ENCODE measurements at regions not wholly inside any gene's neighbourhood (a gene's known extent, or its start where the extent isn't known, plus 50 kb on each side); places are given as distances from the start of the nearest gene placed in this dataset.

DNA sequence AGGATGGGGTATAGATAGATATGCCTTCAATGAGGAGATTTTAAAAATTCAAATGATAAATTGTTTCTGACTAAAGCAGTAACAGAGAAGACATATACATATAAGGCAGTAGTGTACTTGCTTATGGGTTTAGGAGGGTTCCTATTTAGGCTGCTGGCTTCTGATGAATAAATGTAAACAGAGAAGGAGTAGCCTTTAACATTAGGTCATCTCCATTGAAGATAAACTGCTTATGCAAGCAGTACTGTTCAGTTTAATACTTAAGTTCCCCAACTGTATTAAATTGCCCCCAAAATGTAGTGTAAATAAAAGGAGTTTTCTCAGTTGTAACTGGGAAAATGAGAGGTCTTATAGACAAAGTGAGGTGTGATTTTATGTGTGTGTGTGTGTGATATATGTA, 217.7 kb upstream of the TMEFF2 start:
- TF ChIP-seq, protein P1, sequence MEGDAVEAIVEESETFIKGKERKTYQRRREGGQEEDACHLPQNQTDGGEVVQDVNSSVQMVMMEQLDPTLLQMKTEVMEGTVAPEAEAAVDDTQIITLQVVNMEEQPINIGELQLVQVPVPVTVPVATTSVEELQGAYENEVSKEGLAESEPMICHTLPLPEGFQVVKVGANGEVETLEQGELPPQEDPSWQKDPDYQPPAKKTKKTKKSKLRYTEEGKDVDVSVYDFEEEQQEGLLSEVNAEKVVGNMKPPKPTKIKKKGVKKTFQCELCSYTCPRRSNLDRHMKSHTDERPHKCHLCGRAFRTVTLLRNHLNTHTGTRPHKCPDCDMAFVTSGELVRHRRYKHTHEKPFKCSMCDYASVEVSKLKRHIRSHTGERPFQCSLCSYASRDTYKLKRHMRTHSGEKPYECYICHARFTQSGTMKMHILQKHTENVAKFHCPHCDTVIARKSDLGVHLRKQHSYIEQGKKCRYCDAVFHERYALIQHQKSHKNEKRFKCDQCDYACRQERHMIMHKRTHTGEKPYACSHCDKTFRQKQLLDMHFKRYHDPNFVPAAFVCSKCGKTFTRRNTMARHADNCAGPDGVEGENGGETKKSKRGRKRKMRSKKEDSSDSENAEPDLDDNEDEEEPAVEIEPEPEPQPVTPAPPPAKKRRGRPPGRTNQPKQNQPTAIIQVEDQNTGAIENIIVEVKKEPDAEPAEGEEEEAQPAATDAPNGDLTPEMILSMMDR (IDR thresholded peaks at IDR 0.05; ENCODE audit: extremely low read depth in 1 of 2, insufficient read depth in 1 of 2, low read depth in 1 of 2, low read length in 2 of 2): no peak
- TF ChIP-seq EZH2 (IDR thresholded peaks at IDR 0.05; ENCODE audit: borderline replicate concordance, low read depth, low read length, severe bottlenecking): no peak
- no peak for TF ChIP-seq MAX (IDR thresholded peaks at IDR 0.05; ENCODE audit: insufficient read depth, insufficient read length)
- TF ChIP-seq FOS (IDR thresholded peaks at IDR 0.05; ENCODE audit: borderline replicate concordance, insufficient read depth, low read length): no peak
- TF ChIP-seq POLR2A (IDR thresholded peaks at IDR 0.05; ENCODE audit: low read depth, low read length): no peak
- no peak for TF ChIP-seq GATA2 (IDR thresholded peaks at IDR 0.05; ENCODE audit: insufficient read depth, insufficient read length, low read depth, low read length)

Data from endothelial cell of umbilical vein (primary cell).